K562 (cell line): ENCODE measurements at regions not wholly inside any gene's neighbourhood (a gene's known extent, or its start where the extent isn't known, plus 50 kb on each side); places are given as distances from the start of the nearest gene placed in this dataset.

ENCODE experiments used
- ARID2 ChIP-seq: fragments of 450-650 bp; IDR thresholded peaks from 2 replicates; pipeline ENCODE4 v1.6.1; 2017; ENCODE audit warnings: antibody characterized with exemption, mild to moderate bottlenecking
- FOXK2 ChIP-seq, 2 experiments: fragments of 450-650 bp; IDR thresholded peaks in 1 of 2; conservative IDR thresholded peaks in 1 of 2; 2 replicates each; pipeline ENCODE4 v1.6.1; 2016; ENCODE audit warnings: low read depth in 2 of 2, mild to moderate bottlenecking in 1 of 2
- MAFK ChIP-seq: IDR thresholded peaks from 2 replicates; pipeline ENCODE4 v1.6.1; 2011; ENCODE audit warnings: low read length, improper control_type of control experiment
- NELFE ChIP-seq: IDR thresholded peaks from 2 replicates; pipeline ENCODE4 v1.6.1; 2011; ENCODE audit warnings: mild to moderate bottlenecking; ENCODE audit not compliant: insufficient read depth, insufficient read length
- POLR2G ChIP-seq: fragments of 200-400 bp; formaldehyde crosslinking; IDR thresholded peaks from 2 replicates; pipeline ENCODE4 v1.6.1; 2017; ENCODE audit warnings: low read depth, mild to moderate bottlenecking, antibody characterized with exemption, low read length, moderate library complexity
- REST ChIP-seq, 2 experiments: fragments of 450-650 bp; formaldehyde crosslinking in 1 of 2; IDR thresholded peaks; 2 replicates each; pipeline versions ENCODE4 v1.4.0 to v1.6.1; 2014 to 2020; ENCODE audit warnings: mild to moderate bottlenecking in 2 of 2, borderline replicate concordance in 1 of 2, low read depth in 1 of 2
- SMAD1 ChIP-seq: fragments of 150-350 bp; IDR thresholded peaks from 2 replicates; pipeline ENCODE4 v1.6.1; 2014; ENCODE audit warnings: low read length, low read depth; ENCODE audit not compliant: partially characterized antibody
- SPI1 ChIP-seq: IDR thresholded peaks from 2 replicates; pipeline ENCODE4 v1.6.1; 2011; ENCODE audit warnings: low read depth, low read length, control low read depth, borderline replicate concordance
- SRSF9 ChIP-seq: fragments of 200-400 bp; formaldehyde crosslinking; IDR thresholded peaks from 2 replicates; pipeline ENCODE4 v1.6.1; 2017; ENCODE audit warnings: low read depth, low read length, borderline replicate concordance
- ZNF263 ChIP-seq: sonication (generic); formaldehyde crosslinking; IDR thresholded peaks from 2 replicates; pipeline ENCODE4 v1.8.0; 2022; ENCODE audit warnings: mild to moderate bottlenecking, missing genetic modification reagents, borderline replicate concordance
- ZNF77 ChIP-seq: fragments of 250-450 bp; sonication (Bioruptor Pico); IDR thresholded peaks from 2 replicates; pipeline ENCODE4 v1.5.0; 2020

GRCh38 chr1:25042331-25043227 lies 112.5 kb upstream of the RUNX3 start:
- no peak for TF ChIP-seq SMAD1
- TF ChIP-seq NELFE, result no peak
- TF ChIP-seq SRSF9, result no peak
- TF ChIP-seq ARID2, result no peak
- TF ChIP-seq SPI1, result no peak
- TF ChIP-seq FOXK2 (conservative IDR thresholded peaks at IDR 0.05 in 1 of 2, IDR thresholded peaks at IDR 0.05 in 1 of 2; ENCODE audit: low read depth in 2 of 2), result no peak
- TF ChIP-seq ZNF263 (CRISPR knock-in tag), result no peak
- no peak for TF ChIP-seq ZNF77 (CRISPR knock-in tag)
- no peak for TF ChIP-seq MAFK
- no peak for TF ChIP-seq POLR2G
- no peak for TF ChIP-seq REST (IDR thresholded peaks at IDR 0.05; ENCODE audit: borderline replicate concordance)
- no peak for TF ChIP-seq REST (CRISPR knock-in tag; IDR thresholded peaks at IDR 0.05; ENCODE audit: low read depth)
